Sigmoid colon (tissue), 6 donors: ENCODE measurements at regions not wholly inside any gene's neighbourhood (a gene's known extent, or its start where the extent isn't known, plus 50 kb on each side); places are given as distances from the start of the nearest gene placed in this dataset.

Source experiments
- DNase-seq: peaks from one replicate; pipeline ENCODE4 v3.0.0-alpha.2; 2019
- H3K27ac ChIP-seq, 4 donors: fragments of 200-600 bp; sonication (generic); one replicate each; pipeline ENCODE4 v1.5.1; 2016 to 2019; ENCODE audit warnings: mild to moderate bottlenecking in 1 of 4
- H3K27me3 ChIP-seq, 3 donors: fragments of 200-600 bp; sonication (generic); one replicate each; pipeline ENCODE4 v1.5.1; 2019; ENCODE audit warnings: mild to moderate bottlenecking in 1 of 3
- H3K36me3 ChIP-seq, 4 donors: fragments of 200-600 bp; sonication (generic); one replicate each; pipeline ENCODE4 v1.5.1; 2016 to 2019
- H3K4me1 ChIP-seq, 4 donors: fragments of 200-600 bp; sonication (generic); one replicate each; pipeline ENCODE4 v1.5.1; 2017 to 2019
- H3K4me3 ChIP-seq, 4 donors: fragments of 200-600 bp; sonication (generic); one replicate each; pipeline ENCODE4 v1.5.1; 2017 to 2019; ENCODE audit warnings: mild to moderate bottlenecking in 2 of 4, moderate library complexity in 1 of 4
- H3K9me3 ChIP-seq, 4 donors: fragments of 200-600 bp in 3 of 4; sonication (generic) in 3 of 4; one replicate each; pipeline versions ENCODE4 v1.5.1 to v1.6.1; 2013 to 2019
- CTCF ChIP-seq, 4 experiments: fragments of 450-650 bp in 3 of 4; fragments of 200-600 bp in 1 of 4; IDR thresholded peaks; one replicate each; pipeline ENCODE4 v1.5.1; 2016 to 2019; ENCODE audit warnings: antibody characterized with exemption in 4 of 4, mild to moderate bottlenecking in 3 of 4, moderate library complexity in 2 of 4
- EP300 ChIP-seq, 4 donors: sonication (generic); formaldehyde crosslinking; IDR thresholded peaks; one replicate each; pipeline ENCODE4 v1.6.1; 2017; ENCODE audit warnings: antibody characterized with exemption in 4 of 4
- POLR2A ChIP-seq, 2 donors: fragments of 450-650 bp; IDR thresholded peaks; one replicate each; pipeline ENCODE4 v1.6.1; 2016; ENCODE audit warnings: antibody characterized with exemption in 2 of 2, mild to moderate bottlenecking in 2 of 2, moderate library complexity in 2 of 2
- POLR2AphosphoS5 ChIP-seq, 4 donors: sonication (generic); formaldehyde crosslinking; IDR thresholded peaks; one replicate each; pipeline ENCODE4 v1.6.1; 2017; ENCODE audit warnings: antibody characterized with exemption in 4 of 4
- WGBS, 2 donors: extraction: QIAGEN DNeasy Blood & Tissue Kit; methylation state at CpG; one replicate each; pipeline ENCODE4 v1.1.7; 2013; 5-methylcytosine and 5-hydroxymethylcytosine counted together
- intact Hi-C: fragments of 100-400 bp; cut with DNase I; formaldehyde crosslinking; loops from one replicate; pipeline ENCODE4 v1.15.1; 2023
- donor health status: healthy with polysubstance abuse.
- donor health status: healthy.

- intact Hi-C loops, result no loop called here
- Histone ChIP-seq H3K4me3 (no peak overlapping the region), H3K4me1 (no peaks in the 10 kb centered on the region), H3K27ac (no peak overlapping the region), H3K36me3 (no peaks in the 10 kb centered on the region), H3K27me3 (peaks cover 0 to 31% (median 3%) of the 10 kb centered on the region in 3 donors), H3K9me3 (no peaks in the 10 kb centered on the region)
- no peak for TF ChIP-seq POLR2AphosphoS5 (IDR thresholded peaks at IDR 0.05)
- TF ChIP-seq EP300 (IDR thresholded peaks at IDR 0.05), result no peak
- no peak for TF ChIP-seq POLR2A (IDR thresholded peaks at IDR 0.05)
- TF ChIP-seq CTCF (IDR thresholded peaks at IDR 0.05), result no peak
- 50 to 58% methylated on average over 5 of the region's 5 CpGs for WGBS, 2 donors
- DNase-seq, result no peak
These were observed 497.8 kb upstream of the ZFHX3 start for GRCh38 chr16:73545755-73546154.

GRCh38 chr16:73545290-73545689 is 497.4 kb upstream of the ZFHX3 start:
- no peak for DNase-seq
- no peaks in the 10 kb centered on the region for H3K9me3 ChIP-seq
- WGBS, 2 donors, result 53 to 61% methylated on average over 8 of the region's 8 CpGs
- H3K36me3 ChIP-seq, result no peaks in the 10 kb centered on the region
- TF ChIP-seq EP300 (IDR thresholded peaks at IDR 0.05), result no peak
- no peak for TF ChIP-seq POLR2A (IDR thresholded peaks at IDR 0.05)
- TF ChIP-seq CTCF (IDR thresholded peaks at IDR 0.05), result no peak
- TF ChIP-seq POLR2AphosphoS5 (IDR thresholded peaks at IDR 0.05), result no peak
- intact Hi-C loops, result no loop called here
- no peak overlapping the region for H3K27ac ChIP-seq
- peaks cover 0 to 31% (median 3%) of the 10 kb centered on the region in 3 donors for H3K27me3 ChIP-seq
- H3K4me3 ChIP-seq, result no peak overlapping the region
- H3K4me1 ChIP-seq, result no peaks in the 10 kb centered on the region

GRCh38 chr16:73544826-73545225 is 496.9 kb upstream of the ZFHX3 start:
- H3K9me3 ChIP-seq, result no peaks in the 10 kb centered on the region
- 29 to 30% methylated on average over 8 of the region's 8 CpGs for WGBS, 2 donors
- H3K4me3 ChIP-seq, result no peak overlapping the region
- H3K4me1 ChIP-seq, result no peaks in the 10 kb centered on the region
- no peaks in the 10 kb centered on the region for H3K36me3 ChIP-seq
- DNase-seq, result no peak
- H3K27ac ChIP-seq, result no peak overlapping the region
- intact Hi-C loops, result no loop called here
- peaks cover 0 to 31% (median 3%) of the 10 kb centered on the region in 3 donors for H3K27me3 ChIP-seq
- no peak for TF ChIP-seq POLR2AphosphoS5 (IDR thresholded peaks at IDR 0.05)

- 30 to 33% methylated on average over 20 of the region's 20 CpGs for WGBS, 2 donors
- Histone ChIP-seq H3K4me1 (no peaks in the 10 kb centered on the region), H3K27me3 (peaks cover 0 to 31% (median 3%) of the 10 kb centered on the region in 3 donors), H3K27ac (no peak overlapping the region), H3K9me3 (no peaks in the 10 kb centered on the region), H3K36me3 (no peaks in the 10 kb centered on the region), H3K4me3 (no peak overlapping the region)
- intact Hi-C loops, result no loop called here
- DNase-seq, result no peak
- TF ChIP-seq POLR2AphosphoS5 (IDR thresholded peaks at IDR 0.05), result no peak
- TF ChIP-seq CTCF (IDR thresholded peaks at IDR 0.05), result no peak
- TF ChIP-seq POLR2A (IDR thresholded peaks at IDR 0.05), result no peak
- no peak for TF ChIP-seq EP300 (IDR thresholded peaks at IDR 0.05)
These were observed 496.2 kb upstream of the ZFHX3 start for GRCh38 chr16:73543970-73544599.

GRCh38 chr16:73543331-73543969 is 495.5 kb upstream of the ZFHX3 start:
- H3K9me3 ChIP-seq, result no peaks in the 10 kb centered on the region
- no peaks in the 10 kb centered on the region for H3K36me3 ChIP-seq
- no peak overlapping the region for H3K4me3 ChIP-seq
- no peak for TF ChIP-seq POLR2AphosphoS5 (IDR thresholded peaks at IDR 0.05)
- no peak for TF ChIP-seq POLR2A (IDR thresholded peaks at IDR 0.05)
- no peak for TF ChIP-seq EP300 (IDR thresholded peaks at IDR 0.05)
- TF ChIP-seq CTCF (IDR thresholded peaks at IDR 0.05), result no peak
- DNase-seq, result no peak
- H3K4me1 ChIP-seq, result no peaks in the 10 kb centered on the region
- H3K27ac ChIP-seq, result no peak overlapping the region
- 61 to 73% methylated on average over 10 of the region's 10 CpGs for WGBS, 2 donors
- intact Hi-C loops, result no loop called here
- peaks cover 0 to 31% (median 3%) of the 10 kb centered on the region in 3 donors for H3K27me3 ChIP-seq
